Renal cortex interstitium (tissue), 11 donors: ENCODE measurements at regions not wholly inside any gene's neighbourhood (a gene's known extent, or its start where the extent isn't known, plus 50 kb on each side); places are given as distances from the start of the nearest gene placed in this dataset.

ENCODE experiments used
- DNase-seq, 11 donors: peaks; one replicate each; pipeline ENCODE4 v3.0.0-alpha.2; 2013; ENCODE audit warnings: low read depth in 9 of 11, low spot score in 4 of 11; ENCODE audit errors: extremely low read depth in 1 of 11

- no peak for DNase-seq
These were observed 84.9 kb upstream of the FOXG1 start for GRCh38 chr14:28681681-28682080.

GRCh38 chr14:28690029-28690692 is 76.4 kb upstream of the FOXG1 start:
- no peak for DNase-seq

- DNase-seq: no peak
These were observed 71.5 kb upstream of the FOXG1 start for GRCh38 chr14:28695109-28695508.

- no peak for DNase-seq
These were observed 64.9 kb upstream of the FOXG1 start for GRCh38 chr14:28701733-28702132.

- no peak for DNase-seq
These were observed 63.1 kb upstream of the FOXG1 start for GRCh38 chr14:28703482-28703881.

GRCh38 chr14:28704153-28704552 is 62.4 kb upstream of the FOXG1 start:
- no peak for DNase-seq

GRCh38 chr14:28707814-28708213 is 58.8 kb upstream of the FOXG1 start:
- DNase-seq: no peak

- no peak for DNase-seq
These were observed 56.8 kb upstream of the FOXG1 start for GRCh38 chr14:28709571-28710305.
